OCI-LY7 (cell line): ENCODE measurements at regions not wholly inside any gene's neighbourhood (a gene's known extent, or its start where the extent isn't known, plus 50 kb on each side); places are given as distances from the start of the nearest gene placed in this dataset.

Experiments
- BruUV-seq: library from RNA; stranded (reverse); fragments of 400-500 nt; replicated peaks from 2 replicates; lab custom pipeline; 2021; lab: Mats Ljungman, UMichigan
- CTCF ChIA-PET: fragments of 300-600 bp; sonication (Branson Sonifier 250); formaldehyde crosslinking; loops from one replicate; lab custom pipeline; 2022; ENCODE audit warnings: antibody characterized with exemption; ENCODE audit not compliant: unreplicated experiment; lab: Charles Lee
- POLR2A ChIA-PET: fragments of 300-600 bp; sonication (Branson Sonifier 250); formaldehyde crosslinking; loops from one replicate; lab custom pipeline; 2022; ENCODE audit warnings: antibody characterized with exemption; lab: Charles Lee
- DNase-seq: peaks from one replicate; pipeline ENCODE4 v3.0.0-alpha.2; 2015; ENCODE audit warnings: low spot score
- H2AFZ ChIP-seq: fragments of 200-600 bp; sonication (generic), shearing (Covaris generic); 2 replicates; pipeline ENCODE4 v1.6.1; 2014; ENCODE audit warnings: mild to moderate bottlenecking, antibody characterized with exemption, low read length, moderate library complexity
- H3K27ac ChIP-seq: fragments of 200-600 bp; sonication (generic); 2 replicates; pipeline ENCODE4 v1.5.1; 2014; ENCODE audit warnings: mixed run types, low read depth, mild to moderate bottlenecking, moderate library complexity, low read length, inconsistent platforms; ENCODE audit not compliant: poor library complexity, severe bottlenecking
- H3K36me3 ChIP-seq: fragments of 200-600 bp; sonication (generic); 2 replicates; pipeline ENCODE4 v1.6.1; 2014; ENCODE audit warnings: mild to moderate bottlenecking, antibody characterized with exemption, low read length, moderate library complexity, mixed read lengths; ENCODE audit not compliant: insufficient read depth
- H3K4me1 ChIP-seq: fragments of 200-600 bp; sonication (generic); 2 replicates; pipeline ENCODE4 v1.5.1; 2014; ENCODE audit warnings: mild to moderate bottlenecking, low read length; ENCODE audit not compliant: insufficient read depth, poor library complexity, severe bottlenecking
- H3K4me2 ChIP-seq: fragments of 200-600 bp; sonication (generic); 2 replicates; pipeline ENCODE4 v1.6.1; 2014; ENCODE audit warnings: mild to moderate bottlenecking, low read length
- H3K4me3 ChIP-seq: fragments of 200-600 bp; sonication (generic); 2 replicates; pipeline ENCODE4 v1.5.1; 2014; ENCODE audit warnings: mild to moderate bottlenecking, low read depth, low read length; ENCODE audit not compliant: poor library complexity, severe bottlenecking
- H3K79me2 ChIP-seq: fragments of 200-600 bp; sonication (generic); 2 replicates; pipeline ENCODE4 v1.6.1; 2016; ENCODE audit warnings: low read depth, mild to moderate bottlenecking, low read length, moderate library complexity, mixed read lengths; ENCODE audit not compliant: insufficient read depth
- H3K9me2 ChIP-seq: fragments of 200-600 bp; sonication (generic); 2 replicates; pipeline ENCODE4 v1.6.1; 2016; ENCODE audit warnings: mild to moderate bottlenecking, low read length, mixed read lengths; ENCODE audit not compliant: insufficient read depth
- H3K9me3 ChIP-seq: fragments of 200-600 bp; sonication (generic); 2 replicates; pipeline ENCODE4 v1.6.1; 2014; ENCODE audit warnings: mild to moderate bottlenecking, mixed run types, low read length, mixed read lengths
- H4K20me1 ChIP-seq: fragments of 200-600 bp; sonication (generic); 2 replicates; pipeline ENCODE4 v1.6.1; 2014; ENCODE audit warnings: mild to moderate bottlenecking, antibody characterized with exemption, low read length, moderate library complexity, mixed read lengths; ENCODE audit not compliant: insufficient read depth
- EZH2phosphoT487 ChIP-seq: fragments of 200-600 bp; sonication (generic); IDR thresholded peaks from 2 replicates; pipeline ENCODE4 v1.6.1; 2018; ENCODE audit warnings: low read depth, borderline replicate concordance, mild to moderate bottlenecking, mixed run types, antibody characterized with exemption, low read length, moderate library complexity, mixed read lengths
- intact Hi-C: fragments of 100-400 bp; cut with micrococcal nuclease; formaldehyde crosslinking; loops from one replicate; pipeline ENCODE4 v1.10.0; 2022; ENCODE audit not compliant: unreplicated experiment
- TF ChIP-seq, protein P1 (sequence below): fragments of 200-600 bp; sonication (generic); conservative IDR thresholded peaks from 2 replicates; pipeline ENCODE4 v1.5.1; 2014; ENCODE audit warnings: mild to moderate bottlenecking, antibody characterized with exemption, low read length, moderate library complexity, mixed read lengths

GRCh38 chr1:119310301-119310700 is 58.3 kb upstream of the HAO2 start:
- POLR2A ChIA-PET, result interaction anchor here (0.8 kb wide), 1 partner anchor 47 kb away, joined by 3 read pairs; no protein-coding TSS in a partner anchor
- Histone ChIP-seq H3K4me2 (no peak overlapping the region), H4K20me1 (no peaks in the 10 kb centered on the region), H2AFZ (no peak overlapping the region), H3K4me3 (no peak overlapping the region), H3K36me3 (no peaks in the 10 kb centered on the region), H3K79me2 (no peaks in the 10 kb centered on the region), H3K9me2 (peaks cover 3% of the 10 kb centered on the region; the same call in 1 of the 2 replicates), H3K4me1 (no peaks in the 10 kb centered on the region), H3K27ac (no peak overlapping the region), H3K9me3 (no peaks in the 10 kb centered on the region)
- TF ChIP-seq EZH2phosphoT487, result no peak
- TF ChIP-seq, protein P1, sequence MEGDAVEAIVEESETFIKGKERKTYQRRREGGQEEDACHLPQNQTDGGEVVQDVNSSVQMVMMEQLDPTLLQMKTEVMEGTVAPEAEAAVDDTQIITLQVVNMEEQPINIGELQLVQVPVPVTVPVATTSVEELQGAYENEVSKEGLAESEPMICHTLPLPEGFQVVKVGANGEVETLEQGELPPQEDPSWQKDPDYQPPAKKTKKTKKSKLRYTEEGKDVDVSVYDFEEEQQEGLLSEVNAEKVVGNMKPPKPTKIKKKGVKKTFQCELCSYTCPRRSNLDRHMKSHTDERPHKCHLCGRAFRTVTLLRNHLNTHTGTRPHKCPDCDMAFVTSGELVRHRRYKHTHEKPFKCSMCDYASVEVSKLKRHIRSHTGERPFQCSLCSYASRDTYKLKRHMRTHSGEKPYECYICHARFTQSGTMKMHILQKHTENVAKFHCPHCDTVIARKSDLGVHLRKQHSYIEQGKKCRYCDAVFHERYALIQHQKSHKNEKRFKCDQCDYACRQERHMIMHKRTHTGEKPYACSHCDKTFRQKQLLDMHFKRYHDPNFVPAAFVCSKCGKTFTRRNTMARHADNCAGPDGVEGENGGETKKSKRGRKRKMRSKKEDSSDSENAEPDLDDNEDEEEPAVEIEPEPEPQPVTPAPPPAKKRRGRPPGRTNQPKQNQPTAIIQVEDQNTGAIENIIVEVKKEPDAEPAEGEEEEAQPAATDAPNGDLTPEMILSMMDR, result no peak
- DNase-seq, result no peak
- CTCF ChIA-PET, result no interaction called here
- intact Hi-C loops, result no loop called here
- no TSS peak for BruUV-seq

DNA sequence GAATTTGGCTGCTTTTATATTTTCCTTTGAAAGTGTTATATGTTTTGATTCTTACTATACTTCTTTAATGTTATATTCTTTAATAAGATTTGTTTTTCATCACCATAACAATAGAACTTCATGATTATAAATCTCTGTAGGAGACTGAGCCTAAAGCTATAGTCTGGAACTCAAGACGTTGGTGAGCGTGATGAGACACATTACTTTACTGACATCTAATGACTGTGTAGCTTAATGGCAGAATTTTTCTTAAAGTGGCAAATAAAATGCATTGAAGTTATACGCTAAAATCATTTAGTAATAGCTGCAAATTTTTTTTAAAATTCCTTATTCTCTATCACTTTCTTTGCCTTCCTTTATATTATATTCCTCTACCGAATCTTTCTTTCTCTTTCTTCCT is 56.1 kb upstream of the HAO2 start:
- H3K9me3 ChIP-seq, result no peaks in the 10 kb centered on the region
- no peak for DNase-seq
- no TSS peak for BruUV-seq
- no peaks in the 10 kb centered on the region for H3K4me1 ChIP-seq
- TF ChIP-seq, protein P1, result no peak
- TF ChIP-seq EZH2phosphoT487, result no peak
- H3K4me2 ChIP-seq, result no peak overlapping the region
- H3K36me3 ChIP-seq, result no peaks in the 10 kb centered on the region
- no peak overlapping the region for H3K4me3 ChIP-seq
- ChIA-PET POLR2A (interaction anchor here (0.6 to 0.7 kb wide), 2 partner anchors 15 kb away, joined by 3 read pairs; no protein-coding TSS in a partner anchor), CTCF (no interaction called here)
- no peaks in the 10 kb centered on the region for H3K9me2 ChIP-seq
- H4K20me1 ChIP-seq, result no peaks in the 10 kb centered on the region
- H3K27ac ChIP-seq, result no peak overlapping the region
- intact Hi-C loops, result no loop called here
- no peak overlapping the region for H2AFZ ChIP-seq
- H3K79me2 ChIP-seq, result no peaks in the 10 kb centered on the region

GRCh38 chr1:119314001-119314796 is 54.4 kb upstream of the HAO2 start:
- no peaks in the 10 kb centered on the region for H3K36me3 ChIP-seq
- CTCF ChIA-PET, result no interaction called here
- no peak overlapping the region for H3K4me2 ChIP-seq
- no peak for DNase-seq
- intact Hi-C loops, result no loop called here
- POLR2A ChIA-PET, result interaction anchor here (0.7 kb wide), 1 partner anchor 11 kb away, joined by 3 read pairs; no protein-coding TSS in a partner anchor
- no peaks in the 10 kb centered on the region for H4K20me1 ChIP-seq
- no peaks in the 10 kb centered on the region for H3K79me2 ChIP-seq
- no peaks in the 10 kb centered on the region for H3K9me2 ChIP-seq
- no TSS peak for BruUV-seq
- no peaks in the 10 kb centered on the region for H3K4me1 ChIP-seq
- H3K27ac ChIP-seq, result no peak overlapping the region
- no peaks in the 10 kb centered on the region for H3K9me3 ChIP-seq
- H3K4me3 ChIP-seq, result no peak overlapping the region
- H2AFZ ChIP-seq, result no peak overlapping the region
- no peak for TF ChIP-seq EZH2phosphoT487
- TF ChIP-seq, protein P1, result no peak
